Fibroblast of lung (primary cell): ENCODE measurements at regions not wholly inside any gene's neighbourhood (a gene's known extent, or its start where the extent isn't known, plus 50 kb on each side); places are given as distances from the start of the nearest gene placed in this dataset.

Source experiments
- EZH2 ChIP-seq: IDR thresholded peaks from 2 replicates; pipeline ENCODE4 v1.5.1; 2012; ENCODE audit warnings: low read length, control low read depth, mild to moderate bottlenecking; ENCODE audit errors: missing control alignments
- TF ChIP-seq, protein P1 (sequence below), 2 donors: IDR thresholded peaks in 1 of 2; conservative IDR thresholded peaks in 1 of 2; 1 replicate in 1 of 2; 2 replicates in 1 of 2; pipeline ENCODE4 v1.5.1; 2011 to 2012; ENCODE audit warnings: low read length in 2 of 2, control low read depth in 1 of 2, inconsistent platforms in 1 of 2, low read depth in 1 of 2, mild to moderate bottlenecking in 1 of 2

- TF ChIP-seq, protein P1, sequence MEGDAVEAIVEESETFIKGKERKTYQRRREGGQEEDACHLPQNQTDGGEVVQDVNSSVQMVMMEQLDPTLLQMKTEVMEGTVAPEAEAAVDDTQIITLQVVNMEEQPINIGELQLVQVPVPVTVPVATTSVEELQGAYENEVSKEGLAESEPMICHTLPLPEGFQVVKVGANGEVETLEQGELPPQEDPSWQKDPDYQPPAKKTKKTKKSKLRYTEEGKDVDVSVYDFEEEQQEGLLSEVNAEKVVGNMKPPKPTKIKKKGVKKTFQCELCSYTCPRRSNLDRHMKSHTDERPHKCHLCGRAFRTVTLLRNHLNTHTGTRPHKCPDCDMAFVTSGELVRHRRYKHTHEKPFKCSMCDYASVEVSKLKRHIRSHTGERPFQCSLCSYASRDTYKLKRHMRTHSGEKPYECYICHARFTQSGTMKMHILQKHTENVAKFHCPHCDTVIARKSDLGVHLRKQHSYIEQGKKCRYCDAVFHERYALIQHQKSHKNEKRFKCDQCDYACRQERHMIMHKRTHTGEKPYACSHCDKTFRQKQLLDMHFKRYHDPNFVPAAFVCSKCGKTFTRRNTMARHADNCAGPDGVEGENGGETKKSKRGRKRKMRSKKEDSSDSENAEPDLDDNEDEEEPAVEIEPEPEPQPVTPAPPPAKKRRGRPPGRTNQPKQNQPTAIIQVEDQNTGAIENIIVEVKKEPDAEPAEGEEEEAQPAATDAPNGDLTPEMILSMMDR (conservative IDR thresholded peaks at IDR 0.05 in 1 of 2, IDR thresholded peaks at IDR 0.05 in 1 of 2; ENCODE audit: low read depth in 1 of 2, low read length in 2 of 2), result no peak
- TF ChIP-seq EZH2, result no peak
Observed at GRCh38 chr2:8146132-8147005, 535.5 kb upstream of the ID2 start.
